ENCODE measurements at regions not wholly inside any gene's neighbourhood (a gene's known extent, or its start where the extent isn't known, plus 50 kb on each side); places are given as distances from the start of the nearest gene placed in this dataset.

GRCh38 chr10:107390563-107390962 is 226.1 kb upstream of the SORCS1 start:
- Mint-ChIP-seq H3K4me3 (no peak overlapping the region), H3K36me3 (no peaks in the 10 kb centered on the region), H3K4me1 (ENCODE audit: low read depth) (no peaks in the 10 kb centered on the region), H3K27ac (no peak overlapping the region), H3K9me3 (ENCODE audit: low read depth) (peaks cover 21% of the 10 kb centered on the region), H3K27me3 (no peaks in the 10 kb centered on the region)

DNA sequence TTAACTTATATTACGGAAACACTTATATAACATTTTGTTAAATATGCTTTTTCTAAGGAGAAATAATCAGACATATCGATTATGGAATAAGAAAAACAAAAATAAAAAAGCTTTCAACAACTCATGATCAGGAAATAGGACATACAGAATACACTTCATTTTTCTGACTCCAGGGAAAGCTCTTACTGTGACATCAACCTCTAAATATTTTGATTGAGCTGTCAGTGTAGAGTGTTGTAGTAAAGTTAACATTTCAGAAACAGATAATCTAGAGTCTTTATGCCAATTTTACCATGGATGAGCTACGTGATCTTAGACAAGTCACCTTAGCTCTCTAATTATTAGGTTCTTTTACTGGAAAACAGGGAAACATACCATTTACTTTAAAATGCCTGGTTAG is 218.9 kb upstream of the SORCS1 start:
- Mint-ChIP-seq H3K4me3 (no peak overlapping the region), H3K9me3 (ENCODE audit: low read depth) (peaks cover 6% of the 10 kb centered on the region), H3K27ac (no peak overlapping the region), H3K27me3 (no peaks in the 10 kb centered on the region), H3K4me1 (ENCODE audit: low read depth) (no peaks in the 10 kb centered on the region), H3K36me3 (no peaks in the 10 kb centered on the region)

- peaks cover 4% of the 10 kb centered on the region for H3K9me3 Mint-ChIP-seq (ENCODE audit: low read depth)
Observed at GRCh38 chr10:107379601-107380000, 215.1 kb upstream of the SORCS1 start.

DNA sequence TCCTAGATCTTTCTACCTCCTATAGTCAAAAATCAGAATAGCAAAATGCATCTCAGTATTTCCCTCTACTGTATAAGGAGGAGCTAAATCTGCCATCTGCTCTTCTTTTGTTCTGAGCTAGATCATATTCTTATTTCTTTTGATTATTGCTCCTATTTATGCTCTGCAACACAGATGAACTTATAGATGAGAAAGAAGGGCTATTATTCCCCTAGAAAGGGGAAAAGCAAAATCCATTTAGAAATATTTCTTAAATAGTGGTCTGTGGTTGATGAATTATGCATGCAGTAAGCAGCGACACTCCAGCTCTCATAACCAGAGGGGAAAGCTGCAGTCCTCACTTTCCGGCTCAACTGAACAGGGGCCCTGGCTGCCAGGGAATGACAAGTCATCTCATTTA is 207.3 kb upstream of the SORCS1 start:
- Mint-ChIP-seq H3K4me1 (ENCODE audit: low read depth) (no peaks in the 10 kb centered on the region), H3K27me3 (no peaks in the 10 kb centered on the region), H3K27ac (no peak overlapping the region), H3K36me3 (no peaks in the 10 kb centered on the region), H3K9me3 (ENCODE audit: low read depth) (peaks cover 5% of the 10 kb centered on the region), H3K4me3 (no peak overlapping the region)

More at GRCh38 chr10:107379601-107380000, 215.1 kb upstream of the SORCS1 start:
- no peaks in the 10 kb centered on the region for H3K4me1 Mint-ChIP-seq (ENCODE audit: low read depth)
- H3K27ac Mint-ChIP-seq, result no peak overlapping the region
- no peaks in the 10 kb centered on the region for H3K36me3 Mint-ChIP-seq
- H3K4me3 Mint-ChIP-seq, result no peak overlapping the region
- H3K27me3 Mint-ChIP-seq, result no peaks in the 10 kb centered on the region

DNA sequence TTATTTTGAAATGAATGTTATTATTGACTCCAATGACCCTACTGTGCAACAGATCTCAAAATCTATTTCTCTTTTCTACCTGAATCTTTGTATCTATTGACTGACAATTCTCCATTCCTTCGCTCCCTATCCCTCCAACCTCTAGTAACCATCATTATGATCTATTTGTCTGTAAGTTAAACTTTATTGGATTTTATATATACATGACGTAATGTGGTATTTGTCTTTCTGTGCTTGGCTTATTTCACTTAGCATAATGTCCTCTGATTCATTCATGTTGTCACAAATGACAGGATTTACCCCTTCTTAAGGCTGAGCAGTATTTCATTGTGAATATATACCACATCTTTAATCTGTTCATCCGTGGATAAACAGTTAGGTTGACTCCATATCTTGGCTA is 200.4 kb upstream of the SORCS1 start:
- Mint-ChIP-seq H3K27me3 (no peaks in the 10 kb centered on the region), H3K36me3 (no peaks in the 10 kb centered on the region), H3K4me1 (ENCODE audit: low read depth) (no peaks in the 10 kb centered on the region), H3K27ac (no peak overlapping the region), H3K9me3 (ENCODE audit: low read depth) (no peaks in the 10 kb centered on the region), H3K4me3 (no peak overlapping the region)

DNA sequence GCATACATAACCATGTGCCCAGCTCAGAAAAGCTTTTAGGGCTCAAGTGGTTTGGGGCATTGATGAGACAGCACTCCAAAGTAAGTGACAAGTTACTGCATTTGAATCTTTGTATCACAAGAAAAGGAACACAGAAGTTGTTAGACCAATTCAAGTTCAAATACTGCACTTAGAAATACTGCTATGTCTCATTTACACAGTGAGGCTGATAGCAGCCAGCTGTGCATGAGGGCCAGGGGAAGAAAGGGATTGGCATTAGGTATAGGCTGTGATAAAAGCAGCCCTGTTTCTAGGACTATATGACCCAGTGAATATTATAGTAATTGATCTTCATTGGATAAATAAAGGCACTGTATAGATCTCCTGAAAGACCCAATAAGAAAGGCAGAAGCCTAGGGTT is 197.8 kb upstream of the SORCS1 start:
- Mint-ChIP-seq H3K36me3 (no peaks in the 10 kb centered on the region), H3K27me3 (no peaks in the 10 kb centered on the region), H3K9me3 (ENCODE audit: low read depth) (peaks cover 4% of the 10 kb centered on the region), H3K27ac (no peak overlapping the region), H3K4me1 (ENCODE audit: low read depth) (no peaks in the 10 kb centered on the region), H3K4me3 (no peak overlapping the region)

GRCh38 chr10:107357033-107357432 is 192.5 kb upstream of the SORCS1 start:
- no peaks in the 10 kb centered on the region for H3K27me3 Mint-ChIP-seq
- H3K4me1 Mint-ChIP-seq (ENCODE audit: low read depth), result no peaks in the 10 kb centered on the region
- no peak overlapping the region for H3K4me3 Mint-ChIP-seq
- H3K27ac Mint-ChIP-seq, result no peak overlapping the region
- H3K36me3 Mint-ChIP-seq, result no peaks in the 10 kb centered on the region
- H3K9me3 Mint-ChIP-seq (ENCODE audit: low read depth), result peaks cover 8% of the 10 kb centered on the region

DNA sequence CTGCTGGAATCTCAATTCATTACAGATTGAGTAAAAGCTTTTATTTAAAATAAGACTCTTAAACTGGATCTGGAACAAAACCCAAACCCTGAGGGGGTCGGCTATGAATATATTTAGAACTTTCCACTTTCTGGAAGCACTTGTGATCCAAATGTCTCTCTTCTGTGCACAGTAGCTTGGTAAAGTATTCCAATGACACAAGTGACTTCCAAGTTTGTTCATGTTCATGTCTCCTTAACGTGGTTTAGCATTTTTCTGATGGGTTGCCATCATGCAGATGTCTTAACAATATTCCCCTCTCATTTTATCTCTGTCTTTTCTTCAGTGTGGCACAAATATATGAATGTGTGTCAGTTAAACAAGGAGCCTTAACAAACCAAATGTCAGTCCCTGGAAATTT is 191.9 kb upstream of the SORCS1 start:
- no peaks in the 10 kb centered on the region for H3K27me3 Mint-ChIP-seq
- no peaks in the 10 kb centered on the region for H3K36me3 Mint-ChIP-seq
- no peak overlapping the region for H3K4me3 Mint-ChIP-seq
- peaks cover 8% of the 10 kb centered on the region for H3K9me3 Mint-ChIP-seq (ENCODE audit: low read depth)
- H3K27ac Mint-ChIP-seq, result no peak overlapping the region
- H3K4me1 Mint-ChIP-seq (ENCODE audit: low read depth), result no peaks in the 10 kb centered on the region

GRCh38 chr10:107342711-107343110 is 178.2 kb upstream of the SORCS1 start:
- Mint-ChIP-seq H3K27ac (no peak overlapping the region), H3K4me3 (no peak overlapping the region), H3K27me3 (no peaks in the 10 kb centered on the region), H3K4me1 (ENCODE audit: low read depth) (no peaks in the 10 kb centered on the region), H3K9me3 (ENCODE audit: low read depth) (peaks cover 5% of the 10 kb centered on the region), H3K36me3 (no peaks in the 10 kb centered on the region)

- no peak overlapping the region for H3K4me3 Mint-ChIP-seq
- H3K27me3 Mint-ChIP-seq, result no peaks in the 10 kb centered on the region
- no peak overlapping the region for H3K27ac Mint-ChIP-seq
- no peaks in the 10 kb centered on the region for H3K36me3 Mint-ChIP-seq
- no peaks in the 10 kb centered on the region for H3K4me1 Mint-ChIP-seq (ENCODE audit: low read depth)
- H3K9me3 Mint-ChIP-seq (ENCODE audit: low read depth), result peaks cover 5% of the 10 kb centered on the region
Observed at GRCh38 chr10:107341281-107341680, 176.8 kb upstream of the SORCS1 start.

- Mint-ChIP-seq H3K36me3 (no peaks in the 10 kb centered on the region), H3K4me3 (no peak overlapping the region), H3K27me3 (no peaks in the 10 kb centered on the region), H3K9me3 (ENCODE audit: low read depth) (peaks cover 5% of the 10 kb centered on the region), H3K27ac (no peak overlapping the region), H3K4me1 (ENCODE audit: low read depth) (no peaks in the 10 kb centered on the region)
Observed at GRCh38 chr10:107340326-107340725, 175.8 kb upstream of the SORCS1 start.

DNA sequence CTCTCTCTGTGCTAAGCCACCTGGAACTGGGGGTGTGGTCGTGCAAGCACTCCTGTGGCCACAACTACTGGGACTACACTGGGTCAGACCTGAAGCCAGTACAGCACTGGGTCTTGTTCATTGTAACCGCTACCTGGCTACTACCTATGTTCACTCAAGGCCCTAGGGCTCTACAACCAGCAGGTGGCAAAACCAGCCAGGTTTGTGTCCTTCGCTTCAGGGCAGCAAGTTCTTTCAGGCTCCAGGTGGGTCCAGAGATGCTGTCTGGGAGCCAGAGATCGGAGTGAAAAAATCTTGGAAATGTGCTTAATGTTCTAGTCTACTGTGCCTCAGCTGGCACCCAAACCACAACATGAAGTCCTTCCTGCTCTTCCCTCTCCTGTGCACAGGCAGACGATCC is 171.6 kb upstream of the SORCS1 start:
- Mint-ChIP-seq H3K9me3 (ENCODE audit: low read depth) (peaks cover 10% of the 10 kb centered on the region), H3K27me3 (no peaks in the 10 kb centered on the region), H3K36me3 (no peaks in the 10 kb centered on the region), H3K27ac (no peak overlapping the region), H3K4me1 (ENCODE audit: low read depth) (no peaks in the 10 kb centered on the region), H3K4me3 (no peak overlapping the region)

GRCh38 chr10:107317592-107317991 is 153.1 kb upstream of the SORCS1 start:
- Mint-ChIP-seq H3K9me3 (ENCODE audit: low read depth) (peaks cover 3% of the 10 kb centered on the region), H3K4me1 (ENCODE audit: low read depth) (no peaks in the 10 kb centered on the region), H3K27me3 (no peaks in the 10 kb centered on the region), H3K4me3 (no peak overlapping the region), H3K36me3 (no peaks in the 10 kb centered on the region), H3K27ac (no peak overlapping the region)

DNA sequence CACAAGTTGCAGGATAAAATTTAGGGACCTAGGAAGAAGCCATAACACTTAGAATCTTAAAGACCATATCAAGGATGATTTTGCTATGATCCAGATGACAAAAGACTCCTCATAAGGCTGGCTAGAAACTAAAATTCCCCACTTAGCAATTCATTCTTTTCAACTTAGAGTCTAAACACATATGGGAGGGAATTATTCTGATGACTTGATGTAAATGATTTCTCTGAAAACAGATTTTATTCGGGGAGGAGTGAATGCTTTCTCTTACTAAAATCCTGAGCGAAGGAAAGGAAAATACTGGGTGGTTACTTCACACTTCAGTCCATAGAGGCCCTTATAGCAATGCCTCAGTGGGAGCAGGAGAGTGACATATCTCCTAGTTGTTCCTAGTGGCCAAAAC is 138.7 kb upstream of the SORCS1 start:
- H3K4me1 Mint-ChIP-seq (ENCODE audit: low read depth), result no peaks in the 10 kb centered on the region
- no peak overlapping the region for H3K4me3 Mint-ChIP-seq
- no peaks in the 10 kb centered on the region for H3K27me3 Mint-ChIP-seq
- no peaks in the 10 kb centered on the region for H3K36me3 Mint-ChIP-seq
- H3K9me3 Mint-ChIP-seq (ENCODE audit: low read depth), result peaks cover 16% of the 10 kb centered on the region
- no peak overlapping the region for H3K27ac Mint-ChIP-seq

DNA sequence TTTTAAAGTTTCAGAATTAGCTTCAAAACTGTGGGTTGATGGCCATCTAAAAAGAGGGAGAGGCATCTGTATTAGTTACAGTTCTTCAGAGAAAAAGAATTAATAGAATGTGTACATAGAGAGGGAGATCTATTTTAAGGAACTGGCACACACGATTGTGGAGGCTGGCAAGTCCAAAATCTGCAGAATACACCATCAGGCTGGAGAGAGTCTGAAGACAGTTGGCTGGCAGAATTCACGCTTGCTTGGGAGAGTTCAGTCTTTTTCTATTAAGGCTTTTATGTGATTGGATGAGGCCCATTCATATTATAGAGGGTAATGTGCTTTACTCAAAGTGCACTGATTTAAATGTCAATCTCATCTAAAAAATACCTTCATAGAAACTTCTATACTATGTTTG is 135.1 kb upstream of the SORCS1 start:
- no peak overlapping the region for H3K27ac Mint-ChIP-seq
- H3K9me3 Mint-ChIP-seq (ENCODE audit: low read depth), result peaks cover 15% of the 10 kb centered on the region
- no peaks in the 10 kb centered on the region for H3K36me3 Mint-ChIP-seq
- no peak overlapping the region for H3K4me3 Mint-ChIP-seq
- H3K27me3 Mint-ChIP-seq, result no peaks in the 10 kb centered on the region
- no peaks in the 10 kb centered on the region for H3K4me1 Mint-ChIP-seq (ENCODE audit: low read depth)

DNA sequence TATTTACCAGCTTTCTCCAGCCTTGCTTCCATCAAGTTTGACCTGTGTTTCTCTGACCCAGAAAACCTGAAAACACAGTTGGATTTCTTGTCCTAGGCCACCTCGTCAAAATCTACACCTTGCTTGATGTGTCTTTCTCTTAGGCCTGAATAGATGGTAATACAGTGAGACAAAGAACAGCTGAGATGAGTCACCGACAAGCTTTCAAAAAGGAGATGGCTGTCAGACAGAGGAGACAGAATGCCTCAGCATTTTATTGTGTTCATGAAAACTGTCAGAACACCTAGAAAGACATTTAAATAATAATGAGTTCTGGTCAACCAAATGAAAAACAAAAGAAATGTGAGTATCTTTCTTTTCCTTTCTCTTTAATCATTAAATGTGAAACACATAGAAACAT is 119.7 kb upstream of the SORCS1 start:
- Mint-ChIP-seq H3K36me3 (no peaks in the 10 kb centered on the region), H3K27me3 (no peaks in the 10 kb centered on the region), H3K4me3 (no peak overlapping the region), H3K9me3 (ENCODE audit: low read depth) (peaks cover 19% of the 10 kb centered on the region), H3K4me1 (ENCODE audit: low read depth) (no peaks in the 10 kb centered on the region), H3K27ac (no peak overlapping the region)

DNA sequence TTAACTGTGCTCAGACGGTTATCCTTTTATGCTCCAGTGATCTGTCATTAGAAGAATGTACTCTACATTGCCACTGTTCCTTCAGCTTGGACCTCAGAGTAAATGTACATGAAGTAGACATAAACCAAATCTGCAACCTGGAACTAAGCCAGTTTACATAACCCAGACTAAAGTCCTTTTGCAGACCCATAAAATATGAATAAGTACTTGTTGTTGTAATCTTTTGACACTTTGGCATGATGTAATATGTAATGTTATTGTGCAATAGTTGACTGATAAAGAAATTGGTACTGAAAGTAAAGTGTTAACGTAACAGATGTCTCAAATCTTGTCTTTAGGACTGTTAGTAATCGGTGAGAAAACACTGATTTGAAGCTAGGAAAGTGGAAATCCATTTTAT is 115.8 kb upstream of the SORCS1 start:
- Mint-ChIP-seq H3K9me3 (ENCODE audit: low read depth) (peaks cover 23% of the 10 kb centered on the region), H3K4me3 (no peak overlapping the region)

More for the DNA sequence above, 115.8 kb upstream of the SORCS1 start:
- no peaks in the 10 kb centered on the region for H3K4me1 Mint-ChIP-seq (ENCODE audit: low read depth)
- no peaks in the 10 kb centered on the region for H3K36me3 Mint-ChIP-seq
- H3K27me3 Mint-ChIP-seq, result no peaks in the 10 kb centered on the region
- no peak overlapping the region for H3K27ac Mint-ChIP-seq
